SJCRH30 (cell line): ENCODE measurements at regions not wholly inside any gene's neighbourhood (a gene's known extent, or its start where the extent isn't known, plus 50 kb on each side); places are given as distances from the start of the nearest gene placed in this dataset.
"Not testable (repeated sequence)": the region's sequence is repeated elsewhere in the genome, so short reads cannot be mapped to it uniquely, and the experiment has no call there.

Source experiments
- DNase-seq, 2 experiments: peaks; one replicate each; pipeline ENCODE4 v3.0.0-alpha.2; 2015 to 2020
- H3K27ac ChIP-seq: fragments of 250-450 bp; sonication (Bioruptor Pico); 2 replicates; pipeline ENCODE4 v1.5.1; 2020; ENCODE audit warnings: mild to moderate bottlenecking, moderate library complexity
- H3K27me3 ChIP-seq: fragments of 250-450 bp; sonication (Bioruptor Pico); 2 replicates; pipeline ENCODE4 v1.5.1; 2020; ENCODE audit warnings: mild to moderate bottlenecking, moderate library complexity
- H3K36me3 ChIP-seq: fragments of 250-450 bp; sonication (Bioruptor Pico); 2 replicates; pipeline ENCODE4 v1.5.1; 2020; ENCODE audit warnings: mild to moderate bottlenecking, moderate library complexity
- H3K4me1 ChIP-seq: fragments of 250-450 bp; sonication (Bioruptor Pico); 2 replicates; pipeline ENCODE4 v1.5.1; 2020; ENCODE audit warnings: mild to moderate bottlenecking, moderate library complexity
- H3K4me3 ChIP-seq: fragments of 250-450 bp; sonication (Bioruptor Pico); 2 replicates; pipeline ENCODE4 v1.5.1; 2020; ENCODE audit warnings: mild to moderate bottlenecking, moderate library complexity
- H3K9me3 ChIP-seq: fragments of 250-450 bp; sonication (Bioruptor Pico); replicated peaks from 2 replicates; pipeline ENCODE4 v1.5.1; 2020; ENCODE audit warnings: mild to moderate bottlenecking, moderate library complexity

DNA sequence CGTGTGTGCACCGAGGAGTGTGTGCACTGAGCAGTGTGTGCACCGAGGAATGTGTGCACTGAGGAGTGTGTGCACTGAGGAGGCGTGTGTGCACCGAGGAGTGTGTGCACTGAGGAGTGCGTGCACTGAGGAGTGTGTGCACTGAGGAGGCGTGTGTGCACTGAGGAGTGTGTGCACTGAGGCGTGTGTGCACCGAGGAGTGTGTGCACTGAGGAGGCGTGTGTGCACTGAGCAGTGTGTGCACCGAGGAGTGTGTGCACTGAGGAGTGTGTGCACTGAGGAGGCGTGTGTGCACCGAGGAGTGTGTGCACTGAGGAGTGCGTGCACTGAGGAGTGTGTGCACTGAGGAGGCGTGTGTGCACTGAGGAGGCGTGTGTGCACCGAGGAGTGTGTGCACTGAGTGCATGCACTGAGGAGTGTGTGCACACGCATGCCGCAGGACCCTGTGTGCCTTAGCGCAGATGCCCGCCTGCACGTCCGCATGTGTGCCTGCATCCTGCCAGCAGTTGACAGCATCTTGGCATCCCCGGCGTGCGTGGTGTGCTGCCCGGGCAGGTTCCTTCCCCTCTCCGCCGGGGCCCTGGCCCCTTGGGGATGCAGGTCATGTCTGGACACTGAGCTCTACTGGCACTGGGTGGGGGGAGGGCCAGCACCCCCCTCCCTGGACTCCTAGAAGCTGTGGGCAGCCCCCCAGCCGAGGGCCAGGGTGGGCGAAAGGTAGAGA, 55.6 kb upstream of the NOTCH1 start:
- not testable (repeated sequence) for H3K27ac ChIP-seq, H3K36me3 ChIP-seq, H3K9me3 ChIP-seq, H3K4me3 ChIP-seq, DNase-seq
- peaks cover 31% of the 10 kb centered on the region for H3K4me1 ChIP-seq
- H3K27me3 ChIP-seq, result peaks cover 69% of the 10 kb centered on the region

DNA sequence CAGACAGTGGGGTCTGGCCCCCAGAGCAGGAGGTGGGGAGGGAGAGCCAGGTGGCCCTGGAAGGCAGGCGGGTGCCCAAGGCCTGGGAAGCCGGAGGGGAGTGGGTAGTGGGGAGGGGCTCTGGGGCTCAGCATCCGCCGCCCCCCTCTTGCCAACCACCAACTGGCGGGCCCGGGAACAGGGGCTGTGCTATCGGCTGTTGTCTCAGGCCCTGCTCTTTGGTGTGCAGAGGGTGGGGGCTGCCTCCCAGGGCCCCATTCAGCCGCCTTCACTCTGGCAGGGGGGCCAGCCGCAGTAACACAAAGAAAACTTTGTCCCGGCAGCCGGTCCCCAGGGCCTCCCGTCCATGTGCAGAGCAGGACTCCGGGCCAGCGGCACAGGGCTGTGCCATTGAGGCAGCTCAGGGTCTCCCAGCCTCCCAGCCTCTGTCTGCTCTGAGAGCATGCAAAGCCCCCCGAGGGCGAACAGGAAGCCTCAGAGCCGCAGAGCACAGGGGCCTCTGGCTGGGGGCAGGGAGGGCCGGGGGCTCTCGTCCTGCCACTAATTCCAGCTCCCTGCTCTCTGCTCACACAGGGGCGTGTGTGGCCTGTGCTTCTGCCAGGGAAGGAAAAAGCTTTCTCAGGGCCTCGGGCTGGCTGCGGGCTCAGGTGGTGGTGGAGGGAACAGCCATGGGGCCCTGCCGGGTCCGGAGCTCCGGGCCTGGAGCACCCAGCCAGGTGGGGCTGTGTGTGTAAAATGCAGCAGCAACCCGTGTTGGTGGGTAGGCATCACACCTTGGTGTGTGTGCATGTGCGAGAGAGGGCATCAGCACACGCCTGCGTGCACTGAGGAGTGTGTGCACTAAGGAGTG, 54.2 kb upstream of the NOTCH1 start:
- DNase-seq, result peak; percentile 47 to 64
- H3K27me3 ChIP-seq, result peaks cover 70% of the 10 kb centered on the region
- no peaks in the 10 kb centered on the region for H3K36me3 ChIP-seq
- H3K9me3 ChIP-seq, result no peaks in the 10 kb centered on the region
- H3K4me1 ChIP-seq, result peaks cover 27% of the 10 kb centered on the region
- H3K27ac ChIP-seq, result no peak overlapping the region
- H3K4me3 ChIP-seq, result no peak overlapping the region

DNA sequence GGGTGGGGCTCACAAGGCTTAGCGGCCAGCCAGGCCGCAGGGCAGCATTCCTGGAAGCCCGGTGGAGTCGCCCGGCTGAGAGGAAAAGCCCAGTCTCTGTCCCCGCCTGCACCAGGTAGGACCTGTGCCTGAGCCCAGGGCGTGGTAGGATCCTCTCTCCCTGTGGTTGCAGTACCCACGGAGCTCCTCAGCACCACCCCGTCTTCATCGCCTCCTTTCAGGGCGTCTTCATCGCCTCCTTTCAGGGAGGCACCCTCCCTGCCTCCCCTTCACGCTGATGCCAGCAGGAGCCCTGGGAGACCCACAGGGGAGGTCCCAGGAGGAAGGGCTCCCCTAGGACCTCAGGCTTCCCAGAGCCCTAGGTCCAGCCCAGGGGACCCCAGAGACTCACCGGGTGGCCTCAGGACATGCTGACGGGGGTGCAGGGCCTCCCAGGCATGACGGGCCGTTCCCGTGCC, 53.3 kb upstream of the NOTCH1 start:
- H3K36me3 ChIP-seq, result no peaks in the 10 kb centered on the region
- no peak overlapping the region for H3K27ac ChIP-seq
- peaks cover 27% of the 10 kb centered on the region for H3K4me1 ChIP-seq
- H3K27me3 ChIP-seq, result peaks cover 66% of the 10 kb centered on the region
- DNase-seq, result no peak
- H3K4me3 ChIP-seq, result no peak overlapping the region
- H3K9me3 ChIP-seq, result no peaks in the 10 kb centered on the region

DNA sequence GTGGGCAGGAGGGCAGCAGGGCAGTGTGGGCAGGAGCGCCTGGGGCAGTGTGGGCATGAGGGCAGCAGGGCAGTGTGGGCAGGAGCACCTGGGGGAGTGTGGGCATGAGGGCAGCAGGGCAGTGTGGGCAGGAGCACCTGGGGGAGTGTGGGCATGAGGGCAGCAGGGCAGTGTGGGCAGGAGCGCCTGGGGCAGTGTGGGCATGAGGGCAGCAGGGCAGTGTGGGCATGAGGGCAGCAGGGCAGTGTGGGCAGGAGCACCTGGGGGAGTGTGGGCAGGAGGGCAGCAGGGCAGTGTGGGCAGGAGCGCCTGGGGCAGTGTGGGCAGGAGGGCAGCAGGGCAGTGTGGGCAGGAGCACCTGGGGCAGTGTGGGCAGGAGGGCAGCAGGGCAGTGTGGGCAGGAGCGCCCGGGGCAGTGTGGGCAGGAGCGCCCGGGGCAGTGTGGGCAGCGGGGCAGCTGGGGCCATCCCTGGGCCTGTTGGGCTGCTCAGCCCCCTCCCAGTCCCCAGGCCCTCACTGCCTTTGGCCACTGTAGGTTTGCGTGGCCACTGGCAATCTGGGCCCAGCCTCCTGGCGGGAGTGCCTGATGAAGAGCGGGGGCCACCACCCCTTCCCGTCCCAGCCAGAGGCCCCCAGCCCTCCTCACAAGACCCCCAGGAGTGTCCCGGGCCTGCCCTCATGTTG, 52.7 kb upstream of the NOTCH1 start:
- not testable (repeated sequence) for DNase-seq, H3K9me3 ChIP-seq, H3K27ac ChIP-seq, H3K4me3 ChIP-seq, H3K36me3 ChIP-seq
- Histone ChIP-seq H3K27me3 (peaks cover 64% of the 10 kb centered on the region), H3K4me1 (peaks cover 27% of the 10 kb centered on the region)

DNA sequence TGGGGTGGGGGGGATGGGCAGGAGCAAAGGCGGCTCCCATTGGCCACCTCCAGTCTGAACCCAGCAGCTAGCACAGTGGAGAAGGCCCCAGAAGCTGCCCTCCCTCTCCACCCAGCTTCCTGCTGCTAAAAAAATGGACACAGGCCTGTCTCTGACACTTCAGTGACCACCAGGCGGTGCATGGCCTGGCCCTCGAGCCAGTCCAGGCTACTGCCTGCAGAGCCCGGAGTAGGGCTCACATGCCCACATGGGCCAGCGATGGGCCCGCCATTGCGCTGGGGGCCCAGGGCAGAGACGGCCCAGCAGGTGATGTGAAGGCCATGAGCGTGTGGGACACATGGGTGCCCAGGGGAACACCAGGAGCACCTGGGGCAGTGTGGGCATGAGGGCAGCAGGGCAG, 52.1 kb upstream of the NOTCH1 start:
- H3K4me3 ChIP-seq, result no peak overlapping the region
- DNase-seq, result no peak
- H3K27me3 ChIP-seq, result peaks cover 58% of the 10 kb centered on the region
- no peaks in the 10 kb centered on the region for H3K36me3 ChIP-seq
- H3K9me3 ChIP-seq, result no peaks in the 10 kb centered on the region
- H3K27ac ChIP-seq, result no peak overlapping the region
- peaks cover 27% of the 10 kb centered on the region for H3K4me1 ChIP-seq

DNA sequence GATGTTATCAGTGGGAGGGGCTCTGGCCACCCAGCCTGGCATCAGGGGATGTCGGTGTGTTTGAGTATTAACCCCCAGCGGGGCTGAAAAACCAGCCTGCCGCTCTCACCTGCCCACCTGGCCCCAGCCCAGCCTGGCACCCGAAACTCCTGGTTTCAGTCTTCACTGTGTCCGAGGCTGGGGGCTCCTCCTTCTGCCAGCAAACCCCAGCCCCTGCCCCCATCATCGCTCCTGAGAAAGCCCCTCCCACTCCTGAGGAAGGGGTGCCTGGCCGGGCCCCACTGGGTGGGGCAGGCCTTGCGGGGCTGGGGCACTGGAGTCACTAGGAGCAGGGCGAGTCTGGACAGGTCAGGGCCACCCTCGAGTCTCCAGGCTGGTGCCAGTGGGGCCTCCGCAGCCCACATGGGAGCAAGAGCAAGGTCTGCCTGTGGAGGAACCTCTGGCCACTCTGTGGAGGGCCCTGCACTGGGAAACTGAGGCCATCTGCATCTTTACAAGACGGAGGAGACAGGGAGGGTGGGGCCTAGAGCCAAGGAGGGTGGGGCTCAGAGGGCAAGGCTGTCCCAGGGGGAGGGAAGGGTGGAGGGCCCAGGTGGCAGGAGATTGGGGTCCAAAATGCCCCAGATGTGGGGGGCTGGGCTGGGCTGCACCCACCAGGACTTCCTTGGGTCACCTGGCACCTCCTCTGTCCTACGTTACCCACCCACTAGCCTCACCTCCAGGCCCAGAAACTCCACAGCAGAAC, 51.5 kb upstream of the NOTCH1 start:
- H3K4me3 ChIP-seq, result no peak overlapping the region
- peaks cover 27% of the 10 kb centered on the region for H3K4me1 ChIP-seq
- peaks cover 53% of the 10 kb centered on the region for H3K27me3 ChIP-seq
- no peaks in the 10 kb centered on the region for H3K9me3 ChIP-seq
- no peaks in the 10 kb centered on the region for H3K36me3 ChIP-seq
- no peak for DNase-seq
- H3K27ac ChIP-seq, result no peak overlapping the region

DNA sequence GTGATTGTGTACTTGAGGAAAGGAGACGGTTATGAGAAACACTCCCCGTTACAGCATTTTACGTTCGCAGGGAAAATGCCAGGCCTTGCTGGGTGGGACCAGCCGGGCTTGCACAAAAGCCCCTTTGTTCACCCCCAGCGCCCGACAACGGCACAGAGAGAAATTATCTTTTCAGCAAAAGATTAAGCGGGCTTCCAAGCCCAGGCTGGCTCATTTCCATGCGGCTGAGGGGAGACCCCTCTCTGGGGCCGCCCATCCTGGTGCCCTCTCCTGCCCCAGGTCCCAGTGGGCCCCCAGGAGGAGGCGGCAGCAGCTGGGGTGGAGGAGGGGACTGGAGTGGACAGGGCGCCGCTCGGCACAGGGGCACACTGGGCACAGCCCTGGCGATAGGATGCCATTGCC, 50.8 kb upstream of the NOTCH1 start:
- no peaks in the 10 kb centered on the region for H3K36me3 ChIP-seq
- no peak overlapping the region for H3K4me3 ChIP-seq
- H3K27me3 ChIP-seq, result peaks cover 53% of the 10 kb centered on the region
- H3K4me1 ChIP-seq, result peaks cover 27% of the 10 kb centered on the region
- DNase-seq, result peak; percentile 58 to 69
- no peaks in the 10 kb centered on the region for H3K9me3 ChIP-seq
- H3K27ac ChIP-seq, result no peak overlapping the region

DNA sequence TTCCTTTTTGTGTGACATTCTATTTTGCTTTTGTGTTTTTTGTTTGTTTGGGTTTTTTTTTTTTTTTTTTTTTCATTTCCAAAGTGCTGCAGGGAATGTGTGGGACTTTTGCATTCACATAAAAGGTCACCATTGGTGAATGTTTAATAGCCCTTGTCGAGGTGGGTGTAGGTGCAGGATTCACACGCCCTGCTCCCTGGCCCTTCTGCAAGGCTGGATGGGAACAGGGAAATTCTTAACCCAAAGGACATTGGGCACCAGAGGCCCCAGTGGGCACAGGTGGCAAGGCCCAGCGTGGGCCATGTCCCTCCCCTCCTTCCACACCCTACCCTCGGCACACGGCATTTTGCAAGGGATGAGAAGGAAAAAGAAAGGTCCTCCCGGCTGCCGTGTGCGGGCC, 50.4 kb upstream of the NOTCH1 start:
- H3K27ac ChIP-seq, result no peak overlapping the region
- H3K4me1 ChIP-seq, result peaks cover 30% of the 10 kb centered on the region
- DNase-seq, result no peak
- no peaks in the 10 kb centered on the region for H3K36me3 ChIP-seq
- no peaks in the 10 kb centered on the region for H3K9me3 ChIP-seq
- peaks cover 53% of the 10 kb centered on the region for H3K27me3 ChIP-seq
- H3K4me3 ChIP-seq, result no peak overlapping the region

DNA sequence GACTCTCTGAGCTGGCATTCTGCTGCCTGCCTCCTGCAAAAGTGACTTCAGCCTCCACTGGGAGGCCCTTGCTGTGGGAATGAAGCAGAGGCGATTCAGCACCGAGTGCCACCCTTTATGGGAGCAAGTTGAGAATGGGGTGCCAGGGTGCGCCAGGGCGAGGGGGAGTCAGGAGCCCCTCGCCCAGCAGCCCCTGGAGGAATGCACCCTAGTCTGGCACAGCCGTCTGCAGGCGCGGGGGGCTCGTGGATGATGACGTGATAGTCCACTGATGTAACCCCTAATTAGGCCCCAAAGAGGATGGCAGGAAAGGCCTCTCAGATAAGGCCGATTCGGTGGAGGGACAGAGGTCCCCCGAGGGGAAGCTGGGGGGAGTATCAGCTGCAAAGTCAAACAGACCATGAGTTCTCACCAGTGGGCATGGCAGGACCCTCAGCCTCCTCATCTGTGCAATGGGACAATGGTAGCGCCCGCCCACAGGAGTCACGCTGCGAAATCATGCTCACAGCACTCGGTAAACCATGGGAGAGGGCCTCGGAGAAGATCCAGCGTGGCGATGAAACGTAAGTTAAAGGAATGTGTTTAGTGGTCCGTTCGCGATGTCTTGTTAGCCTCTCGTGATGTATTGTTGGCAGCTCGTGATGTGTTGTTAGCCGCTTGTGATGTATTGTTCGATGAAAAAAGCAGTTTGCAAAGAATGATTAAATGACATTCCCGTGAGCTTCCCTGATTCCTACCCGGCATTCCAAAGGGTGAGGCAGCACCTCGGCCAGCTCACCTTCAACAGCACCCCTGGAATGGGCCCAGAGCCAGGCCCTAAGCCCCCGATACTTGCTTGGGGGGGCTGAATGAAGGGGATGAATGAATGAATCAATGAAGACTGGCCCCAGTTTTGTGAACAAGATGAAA, 49.7 kb upstream of the NOTCH1 start:
- Histone ChIP-seq H3K36me3 (no peaks in the 10 kb centered on the region), H3K4me3 (no peak overlapping the region), H3K27ac (no peak overlapping the region), H3K9me3 (no peaks in the 10 kb centered on the region), H3K27me3 (peaks cover 52% of the 10 kb centered on the region), H3K4me1 (peaks cover 38% of the 10 kb centered on the region)
- DNase-seq, result no peak
